ENCODE measurements at regions not wholly inside any gene's neighbourhood (a gene's known extent, or its start where the extent isn't known, plus 50 kb on each side); places are given as distances from the start of the nearest gene placed in this dataset.

DNA sequence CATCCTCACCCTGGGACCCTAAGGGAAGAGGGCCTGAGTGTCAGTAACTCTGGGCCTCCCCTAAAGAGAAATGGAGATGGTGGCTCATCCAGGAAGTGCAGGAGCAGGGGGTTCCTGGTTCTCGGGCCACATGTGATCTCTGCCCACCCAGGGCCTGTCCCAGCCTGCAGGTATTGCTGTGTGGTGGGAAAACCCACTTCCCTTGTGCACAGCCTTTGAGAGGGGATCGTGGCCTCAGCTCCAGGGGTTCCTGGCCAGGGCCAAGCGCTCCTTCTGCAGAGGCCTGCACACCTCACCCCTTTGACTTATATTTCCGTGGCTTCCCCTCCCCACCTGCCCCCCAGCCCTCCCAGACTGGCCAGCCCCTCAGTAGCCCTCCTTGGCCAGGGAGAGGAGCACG is 213.5 kb downstream of the OR4C45 start:
- H3K4me3 ChIP-seq (ENCODE audit: low read depth in 1 of 2, low read length in 2 of 2) = no peak overlapping the region
- no peaks in the 10 kb centered on the region for H3K4me1 ChIP-seq (ENCODE audit: insufficient read depth, low read length)
- no peaks in the 10 kb centered on the region for H3K79me2 ChIP-seq (ENCODE audit: insufficient read depth, low read length)
- no peaks in the 10 kb centered on the region for H3K36me3 ChIP-seq (ENCODE audit: insufficient read depth, low read length)
- ATAC-seq (ENCODE audit: insufficient read depth, low read depth) (no peak), DNase-seq (no peak)
- TF ChIP-seq EZH2 (IDR thresholded peaks at IDR 0.05; ENCODE audit: borderline replicate concordance, low read depth, low read length, severe bottlenecking) = no peak
- TF ChIP-seq, protein P1, sequence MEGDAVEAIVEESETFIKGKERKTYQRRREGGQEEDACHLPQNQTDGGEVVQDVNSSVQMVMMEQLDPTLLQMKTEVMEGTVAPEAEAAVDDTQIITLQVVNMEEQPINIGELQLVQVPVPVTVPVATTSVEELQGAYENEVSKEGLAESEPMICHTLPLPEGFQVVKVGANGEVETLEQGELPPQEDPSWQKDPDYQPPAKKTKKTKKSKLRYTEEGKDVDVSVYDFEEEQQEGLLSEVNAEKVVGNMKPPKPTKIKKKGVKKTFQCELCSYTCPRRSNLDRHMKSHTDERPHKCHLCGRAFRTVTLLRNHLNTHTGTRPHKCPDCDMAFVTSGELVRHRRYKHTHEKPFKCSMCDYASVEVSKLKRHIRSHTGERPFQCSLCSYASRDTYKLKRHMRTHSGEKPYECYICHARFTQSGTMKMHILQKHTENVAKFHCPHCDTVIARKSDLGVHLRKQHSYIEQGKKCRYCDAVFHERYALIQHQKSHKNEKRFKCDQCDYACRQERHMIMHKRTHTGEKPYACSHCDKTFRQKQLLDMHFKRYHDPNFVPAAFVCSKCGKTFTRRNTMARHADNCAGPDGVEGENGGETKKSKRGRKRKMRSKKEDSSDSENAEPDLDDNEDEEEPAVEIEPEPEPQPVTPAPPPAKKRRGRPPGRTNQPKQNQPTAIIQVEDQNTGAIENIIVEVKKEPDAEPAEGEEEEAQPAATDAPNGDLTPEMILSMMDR (IDR thresholded peaks at IDR 0.05; ENCODE audit: borderline replicate concordance, extremely low read depth, low read length, poor library complexity, severe bottlenecking) = no peak
- H4K20me1 ChIP-seq (ENCODE audit: insufficient read depth, low read length) = no peaks in the 10 kb centered on the region
- H2AFZ ChIP-seq (ENCODE audit: low read depth, low read length) = no peak overlapping the region
- no peak overlapping the region for H3K27ac ChIP-seq (ENCODE audit: low read length)
- H3K9me3 ChIP-seq (ENCODE audit: insufficient read depth, low read length, severe bottlenecking) = peaks cover 5% of the 10 kb centered on the region
- H3K27me3 ChIP-seq (ENCODE audit: insufficient read depth, low read length, poor library complexity) = no peaks in the 10 kb centered on the region
- H3K9ac ChIP-seq (ENCODE audit: low read depth, low read length) = no peak overlapping the region
- H3K4me2 ChIP-seq (ENCODE audit: insufficient read depth, low read length) = no peak overlapping the region

DNA sequence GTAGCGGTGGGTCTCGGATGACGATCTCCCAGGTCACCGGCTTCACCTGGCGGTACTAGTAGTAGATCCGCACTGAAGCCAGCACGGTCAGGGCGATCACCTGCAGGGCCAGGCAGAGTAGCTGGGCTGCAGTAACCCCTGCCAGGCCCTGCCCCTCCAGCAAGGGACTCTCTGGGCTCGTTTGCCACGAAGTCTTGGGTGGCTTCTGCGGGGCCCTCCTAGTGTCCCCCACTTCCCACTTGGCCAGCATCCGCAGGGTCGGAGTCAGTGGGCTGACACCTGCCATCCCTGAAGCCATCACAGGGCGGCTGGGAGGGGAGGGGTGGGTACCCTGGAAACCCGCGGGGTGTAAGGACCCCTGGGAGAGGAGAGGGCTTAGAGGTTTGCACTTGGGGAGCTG is 214.0 kb downstream of the OR4C45 start:
- ATAC-seq (ENCODE audit: insufficient read depth, low read depth) = no peak
- Histone ChIP-seq H3K27me3 (ENCODE audit: insufficient read depth, low read length, poor library complexity) (no peaks in the 10 kb centered on the region), H2AFZ (ENCODE audit: low read depth, low read length) (no peak overlapping the region), H4K20me1 (ENCODE audit: insufficient read depth, low read length) (no peaks in the 10 kb centered on the region), H3K36me3 (ENCODE audit: insufficient read depth, low read length) (no peaks in the 10 kb centered on the region), H3K9me3 (ENCODE audit: insufficient read depth, low read length, severe bottlenecking) (peaks cover 5% of the 10 kb centered on the region), H3K4me2 (ENCODE audit: insufficient read depth, low read length) (no peak overlapping the region), H3K79me2 (ENCODE audit: insufficient read depth, low read length) (no peaks in the 10 kb centered on the region), H3K9ac (ENCODE audit: low read depth, low read length) (no peak overlapping the region), H3K27ac (ENCODE audit: low read length) (no peak overlapping the region), H3K4me1 (ENCODE audit: insufficient read depth, low read length) (no peaks in the 10 kb centered on the region), H3K4me3 (ENCODE audit: low read depth in 1 of 2, low read length in 2 of 2) (no peak overlapping the region)
- TF ChIP-seq, protein P1 (IDR thresholded peaks at IDR 0.05; ENCODE audit: borderline replicate concordance, extremely low read depth, low read length, poor library complexity, severe bottlenecking) = no peak
- TF ChIP-seq EZH2 (IDR thresholded peaks at IDR 0.05; ENCODE audit: borderline replicate concordance, low read depth, low read length, severe bottlenecking) = no peak
- no peak for DNase-seq

DNA sequence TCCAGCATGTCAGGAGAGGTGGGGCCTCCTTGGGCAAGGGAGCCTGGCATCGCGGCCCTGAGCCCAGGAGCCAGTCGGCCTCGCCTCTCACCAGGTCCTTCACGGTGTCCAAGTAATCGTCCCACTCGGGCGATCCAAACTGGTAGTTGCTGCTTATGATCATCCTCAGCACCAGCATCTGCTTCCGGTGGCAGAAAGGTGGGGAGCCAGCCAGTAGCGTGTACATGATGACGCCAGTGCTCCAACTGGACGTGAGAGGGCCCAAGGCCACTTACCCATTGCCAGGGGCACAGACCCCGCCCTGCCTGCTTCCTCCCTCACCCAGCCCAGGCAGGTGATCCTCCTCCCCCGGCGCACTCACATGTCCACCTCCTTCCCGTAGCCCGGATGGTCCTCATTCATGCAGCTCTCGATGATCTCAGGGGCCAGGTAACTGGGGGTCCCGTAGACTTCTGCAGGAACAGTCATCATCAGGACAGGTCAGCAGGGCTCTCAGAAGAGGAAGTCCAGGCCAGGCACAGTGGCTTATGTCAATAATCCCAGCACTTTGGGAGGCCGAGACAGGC is 214.7 kb downstream of the OR4C45 start:
- H2AFZ ChIP-seq (ENCODE audit: low read depth, low read length) = no peak overlapping the region
- H3K27me3 ChIP-seq (ENCODE audit: insufficient read depth, low read length, poor library complexity) = no peaks in the 10 kb centered on the region
- H3K36me3 ChIP-seq (ENCODE audit: insufficient read depth, low read length) = no peaks in the 10 kb centered on the region
- H3K4me3 ChIP-seq (ENCODE audit: low read depth in 1 of 2, low read length in 2 of 2) = no peak overlapping the region
- no peak overlapping the region for H3K4me2 ChIP-seq (ENCODE audit: insufficient read depth, low read length)
- DNase-seq (no peak), ATAC-seq (ENCODE audit: insufficient read depth, low read depth) (no peak)
- no peak overlapping the region for H3K27ac ChIP-seq (ENCODE audit: low read length)
- H3K4me1 ChIP-seq (ENCODE audit: insufficient read depth, low read length) = no peaks in the 10 kb centered on the region
- H3K9me3 ChIP-seq (ENCODE audit: insufficient read depth, low read length, severe bottlenecking) = peaks cover 5% of the 10 kb centered on the region
- no peaks in the 10 kb centered on the region for H4K20me1 ChIP-seq (ENCODE audit: insufficient read depth, low read length)
- no peak for TF ChIP-seq EZH2 (IDR thresholded peaks at IDR 0.05; ENCODE audit: borderline replicate concordance, low read depth, low read length, severe bottlenecking)
- TF ChIP-seq, protein P1 (IDR thresholded peaks at IDR 0.05; ENCODE audit: borderline replicate concordance, extremely low read depth, low read length, poor library complexity, severe bottlenecking) = no peak
- H3K9ac ChIP-seq (ENCODE audit: low read depth, low read length) = no peak overlapping the region
- H3K79me2 ChIP-seq (ENCODE audit: insufficient read depth, low read length) = no peaks in the 10 kb centered on the region

DNA sequence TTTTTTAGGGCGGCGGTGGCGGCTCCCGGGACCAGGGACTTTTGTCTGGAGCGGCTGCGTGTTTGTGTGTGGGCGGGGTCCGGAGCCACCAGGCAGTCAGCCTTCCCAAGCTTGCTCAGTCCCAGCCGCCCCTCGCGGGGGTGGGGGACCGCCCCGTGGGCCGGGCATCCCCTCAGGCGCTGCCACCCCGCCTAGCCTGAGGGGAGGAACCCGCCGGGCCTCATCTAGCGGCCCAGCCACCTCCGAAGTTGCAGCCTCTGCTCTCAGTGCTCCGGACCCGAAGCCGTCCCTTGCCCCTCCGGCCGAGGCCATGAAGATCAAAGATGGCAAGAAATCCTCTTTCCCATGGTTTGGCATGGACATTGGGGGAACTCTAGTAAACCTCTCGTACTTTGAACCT is 235.2 kb downstream of the OR4C45 start:
- TF ChIP-seq, protein P1 (IDR thresholded peaks at IDR 0.05; ENCODE audit: borderline replicate concordance, extremely low read depth, low read length, poor library complexity, severe bottlenecking) = no peak
- TF ChIP-seq EZH2 (IDR thresholded peaks at IDR 0.05; ENCODE audit: borderline replicate concordance, low read depth, low read length, severe bottlenecking) = no peak
- ATAC-seq (ENCODE audit: insufficient read depth, low read depth) = no peak

More for the DNA sequence above, 235.2 kb downstream of the OR4C45 start:
- Histone ChIP-seq H3K79me2 (ENCODE audit: insufficient read depth, low read length) (no peaks in the 10 kb centered on the region), H3K9me3 (ENCODE audit: insufficient read depth, low read length, severe bottlenecking) (no peaks in the 10 kb centered on the region), H3K27ac (ENCODE audit: low read length) (no peak overlapping the region), H4K20me1 (ENCODE audit: insufficient read depth, low read length) (no peaks in the 10 kb centered on the region), H3K27me3 (ENCODE audit: insufficient read depth, low read length, poor library complexity) (no peaks in the 10 kb centered on the region), H3K4me3 (ENCODE audit: low read depth in 1 of 2, low read length in 2 of 2) (no peak overlapping the region), H3K36me3 (ENCODE audit: insufficient read depth, low read length) (no peaks in the 10 kb centered on the region), H3K9ac (ENCODE audit: low read depth, low read length) (no peak overlapping the region), H2AFZ (ENCODE audit: low read depth, low read length) (no peak overlapping the region), H3K4me2 (ENCODE audit: insufficient read depth, low read length) (no peak overlapping the region), H3K4me1 (ENCODE audit: insufficient read depth, low read length) (no peaks in the 10 kb centered on the region)
- no peak for DNase-seq

Measured in DND-41 (cell line).